HCT116 (cell line): ENCODE measurements at regions not wholly inside any gene's neighbourhood (a gene's known extent, or its start where the extent isn't known, plus 50 kb on each side); places are given as distances from the start of the nearest gene placed in this dataset.

ENCODE experiments used
- ATAC-seq: fragments of 200-7000 bp; cut with Tn5 transposase; 2 replicates; pipeline ENCODE4 v1.9.1; 2020; ENCODE audit warnings: mild to moderate bottlenecking, moderate library complexity
- BruUV-seq: library from RNA; stranded (reverse); fragments of 400-500 nt; replicated peaks from 2 replicates; lab custom pipeline; 2021; lab: Mats Ljungman, UMichigan
- CTCF ChIA-PET: fragments of 300-600 bp; sonication (Branson Sonifier 250); formaldehyde crosslinking; loops from one replicate; lab custom pipeline; 2021; ENCODE audit warnings: antibody characterized with exemption; lab: Charles Lee
- POLR2A ChIA-PET: fragments of 300-600, 350-600 bp; sonication (Branson Sonifier 250); formaldehyde crosslinking; loops from one replicate; lab custom pipeline; 2021; ENCODE audit warnings: antibody characterized with exemption; lab: Charles Lee
- RAD21 ChIA-PET, 2 experiments: fragments of 300-600 bp; sonication (Branson Sonifier 250); formaldehyde crosslinking; loops; one replicate each; lab custom pipeline; 2023; ENCODE audit warnings: low total read pairs in 2 of 2; ENCODE audit not compliant: uncharacterized antibody in 2 of 2, unreplicated experiment in 2 of 2, low non-redundant PET in 1 of 2; lab: Charles Lee
- DNase-seq: peaks from one replicate; pipeline ENCODE4 v3.0.0-alpha.2; 2010; ENCODE audit warnings: low read depth, low spot score
- H2AFZ ChIP-seq: fragments of 200-600 bp; shearing (Covaris generic), sonication (generic); 2 replicates; pipeline ENCODE4 v1.6.1; 2017; ENCODE audit warnings: low read depth, mixed run types, mixed read lengths, antibody characterized with exemption, low read length; ENCODE audit not compliant: poor library complexity, severe bottlenecking
- H3K27ac ChIP-seq: 2 replicates; pipeline ENCODE4 v1.5.1; 2012; ENCODE audit warnings: low read depth, low read length
- H3K27me3 ChIP-seq: fragments of 200-600 bp; sonication (generic); 2 replicates; pipeline ENCODE4 v1.6.1; 2016; ENCODE audit warnings: mixed run types, low read length, mixed read lengths; ENCODE audit not compliant: insufficient read depth
- H3K36me3 ChIP-seq, 2 experiments: fragments of 200-500 bp in 1 of 2; fragments of 200-600 bp in 1 of 2; sonication (Bioruptor generic) in 1 of 2; sonication (generic) in 1 of 2; 2 replicates each; pipeline versions ENCODE4 v1.5.1 to v1.6.1; 2014 to 2016; ENCODE audit warnings: low read length in 2 of 2, inconsistent platforms in 1 of 2, mixed read lengths in 1 of 2, mixed run types in 1 of 2; ENCODE audit not compliant: insufficient read depth in 2 of 2, control insufficient read depth in 1 of 2
- H3K4me1 ChIP-seq, 2 experiments: fragments of 200-600 bp in 1 of 2; sonication (generic) in 1 of 2; 2 replicates each; pipeline versions ENCODE4 v1.5.1 to v1.6.1; 2012 to 2017; ENCODE audit warnings: low read length in 2 of 2, inconsistent platforms in 1 of 2, mild to moderate bottlenecking in 1 of 2, mixed read lengths in 1 of 2, mixed run types in 1 of 2, moderate library complexity in 1 of 2; ENCODE audit not compliant: insufficient read depth in 2 of 2, control insufficient read depth in 1 of 2
- H3K4me2 ChIP-seq: fragments of 200-600 bp; sonication (generic); 2 replicates; pipeline ENCODE4 v1.6.1; 2017; ENCODE audit warnings: mixed run types, low read length, mixed read lengths
- H3K4me3 ChIP-seq, 2 experiments: fragments of 200-600 bp in 1 of 2; sonication (generic) in 1 of 2; replicated peaks in 1 of 2; 2 replicates each; pipeline ENCODE4 v1.5.1; 2011 to 2016; ENCODE audit warnings: low read length in 2 of 2, control low read depth in 1 of 2, low read depth in 1 of 2, mild to moderate bottlenecking in 1 of 2, mixed read lengths in 1 of 2, mixed run types in 1 of 2
- H3K79me2 ChIP-seq: fragments of 200-600 bp; sonication (generic); 2 replicates; pipeline ENCODE4 v1.6.1; 2017; ENCODE audit warnings: mild to moderate bottlenecking, mixed run types, low read length, moderate library complexity, mixed read lengths; ENCODE audit not compliant: insufficient read depth
- H3K9ac ChIP-seq: fragments of 200-600 bp; sonication (generic); 2 replicates; pipeline ENCODE4 v1.6.1; 2016; ENCODE audit warnings: low read length, mixed read lengths
- H3K9me2 ChIP-seq: fragments of 200-600 bp; sonication (generic), shearing (Covaris generic); 2 replicates; pipeline ENCODE4 v1.6.1; 2017; ENCODE audit warnings: mixed run types, mild to moderate bottlenecking, moderate library complexity; ENCODE audit not compliant: insufficient read depth
- H3K9me3 ChIP-seq, 2 experiments: fragments of 200-500 bp in 1 of 2; fragments of 200-600 bp in 1 of 2; sonication (Bioruptor generic) in 1 of 2; sonication (generic) in 1 of 2; 2 replicates each; pipeline ENCODE4 v1.6.1; 2014 to 2017; ENCODE audit warnings: low read length in 2 of 2, mixed read lengths in 2 of 2, inconsistent platforms in 1 of 2, low read depth in 1 of 2, mild to moderate bottlenecking in 1 of 2, mixed run types in 1 of 2, moderate library complexity in 1 of 2; ENCODE audit not compliant: control insufficient read depth in 1 of 2, insufficient read depth in 1 of 2
- H4K20me1 ChIP-seq: fragments of 200-600 bp; sonication (generic), shearing (Covaris generic); 2 replicates; pipeline ENCODE4 v1.6.1; 2017; ENCODE audit warnings: mixed run types, mild to moderate bottlenecking, moderate library complexity; ENCODE audit not compliant: insufficient read depth
- CEBPB ChIP-seq: IDR thresholded peaks from 2 replicates; pipeline ENCODE4 v1.6.1; 2012; ENCODE audit warnings: low read depth
- EGR1 ChIP-seq: IDR thresholded peaks from 2 replicates; pipeline ENCODE4 v1.6.1; 2012; ENCODE audit warnings: low read depth
- EZH2phosphoT487 ChIP-seq: fragments of 200-600 bp; IDR thresholded peaks from 2 replicates; pipeline ENCODE4 v1.6.1; 2018; ENCODE audit warnings: antibody characterized with exemption, borderline replicate concordance
- RAD21 ChIP-seq: IDR thresholded peaks from 2 replicates; pipeline ENCODE4 v1.6.1; 2012; ENCODE audit warnings: low read depth, mild to moderate bottlenecking
- SP1 ChIP-seq: IDR thresholded peaks from 2 replicates; pipeline ENCODE4 v1.6.1; 2012; ENCODE audit warnings: low read depth
- ZFX ChIP-seq: fragments of 450-650 bp; IDR thresholded peaks from 2 replicates; pipeline ENCODE4 v1.6.1; 2017
- intact Hi-C: fragments of 100-400 bp; cut with micrococcal nuclease; formaldehyde crosslinking; loops from 2 replicates; pipeline ENCODE4 v1.10.0; 2022
- TF ChIP-seq, protein P1 (sequence below): IDR thresholded peaks from 2 replicates; pipeline ENCODE4 v1.6.1; 2012
- TF ChIP-seq, protein P2 (sequence below), 3 experiments: fragments of 200-600 bp in 1 of 3; sonication (generic) in 1 of 3; IDR thresholded peaks in 2 of 3; conservative IDR thresholded peaks in 1 of 3; 2 replicates each; pipeline ENCODE4 v1.5.1; 2012 to 2017; ENCODE audit warnings: low read depth in 2 of 3, low read length in 2 of 3, antibody characterized with exemption in 1 of 3, borderline replicate concordance in 1 of 3, control low read depth in 1 of 3, mild to moderate bottlenecking in 1 of 3, mixed read lengths in 1 of 3, mixed run types in 1 of 3, moderate library complexity in 1 of 3; ENCODE audit not compliant: insufficient read depth in 1 of 3
- TF ChIP-seq, protein P3 (sequence below): IDR thresholded peaks from 2 replicates; pipeline ENCODE4 v1.6.1; 2011; ENCODE audit warnings: mild to moderate bottlenecking, low read length, moderate library complexity; ENCODE audit not compliant: insufficient replicate concordance; ENCODE audit errors: extremely low read depth

DNA sequence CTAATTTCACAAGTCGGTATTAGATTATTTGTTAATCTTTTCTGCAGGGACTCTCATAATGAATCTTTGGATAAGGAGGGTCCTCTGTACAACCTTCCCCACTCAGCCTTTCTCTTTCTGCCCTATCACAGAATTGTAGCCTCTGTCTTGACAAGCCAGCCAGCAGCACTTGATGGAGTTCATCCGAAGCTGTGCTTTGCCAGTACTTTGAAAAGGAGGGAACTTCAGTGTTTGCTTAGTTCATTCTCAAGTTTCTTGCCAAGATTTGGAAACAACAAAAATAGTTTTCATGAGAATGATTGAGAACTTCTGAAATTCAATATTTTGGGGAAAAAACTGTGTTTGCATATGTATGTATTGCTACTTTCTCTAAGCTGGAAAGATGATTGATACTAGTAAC lies 69.3 kb upstream of the HMGB1 start:
- no peaks in the 10 kb centered on the region for H3K79me2 ChIP-seq
- TF ChIP-seq EGR1 (no peak), RAD21 (no peak), ZFX (no peak), SP1 (no peak), EZH2phosphoT487 (no peak), CEBPB (no peak)
- TF ChIP-seq, protein P1, sequence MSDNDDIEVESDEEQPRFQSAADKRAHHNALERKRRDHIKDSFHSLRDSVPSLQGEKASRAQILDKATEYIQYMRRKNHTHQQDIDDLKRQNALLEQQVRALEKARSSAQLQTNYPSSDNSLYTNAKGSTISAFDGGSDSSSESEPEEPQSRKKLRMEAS, result no peak
- TF ChIP-seq, protein P2, sequence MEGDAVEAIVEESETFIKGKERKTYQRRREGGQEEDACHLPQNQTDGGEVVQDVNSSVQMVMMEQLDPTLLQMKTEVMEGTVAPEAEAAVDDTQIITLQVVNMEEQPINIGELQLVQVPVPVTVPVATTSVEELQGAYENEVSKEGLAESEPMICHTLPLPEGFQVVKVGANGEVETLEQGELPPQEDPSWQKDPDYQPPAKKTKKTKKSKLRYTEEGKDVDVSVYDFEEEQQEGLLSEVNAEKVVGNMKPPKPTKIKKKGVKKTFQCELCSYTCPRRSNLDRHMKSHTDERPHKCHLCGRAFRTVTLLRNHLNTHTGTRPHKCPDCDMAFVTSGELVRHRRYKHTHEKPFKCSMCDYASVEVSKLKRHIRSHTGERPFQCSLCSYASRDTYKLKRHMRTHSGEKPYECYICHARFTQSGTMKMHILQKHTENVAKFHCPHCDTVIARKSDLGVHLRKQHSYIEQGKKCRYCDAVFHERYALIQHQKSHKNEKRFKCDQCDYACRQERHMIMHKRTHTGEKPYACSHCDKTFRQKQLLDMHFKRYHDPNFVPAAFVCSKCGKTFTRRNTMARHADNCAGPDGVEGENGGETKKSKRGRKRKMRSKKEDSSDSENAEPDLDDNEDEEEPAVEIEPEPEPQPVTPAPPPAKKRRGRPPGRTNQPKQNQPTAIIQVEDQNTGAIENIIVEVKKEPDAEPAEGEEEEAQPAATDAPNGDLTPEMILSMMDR (IDR thresholded peaks at IDR 0.05 in 2 of 3, conservative IDR thresholded peaks at IDR 0.05 in 1 of 3; ENCODE audit: borderline replicate concordance in 1 of 3, insufficient read depth in 1 of 3, low read depth in 2 of 3, low read length in 2 of 3), result no peak
- TF ChIP-seq, protein P3, sequence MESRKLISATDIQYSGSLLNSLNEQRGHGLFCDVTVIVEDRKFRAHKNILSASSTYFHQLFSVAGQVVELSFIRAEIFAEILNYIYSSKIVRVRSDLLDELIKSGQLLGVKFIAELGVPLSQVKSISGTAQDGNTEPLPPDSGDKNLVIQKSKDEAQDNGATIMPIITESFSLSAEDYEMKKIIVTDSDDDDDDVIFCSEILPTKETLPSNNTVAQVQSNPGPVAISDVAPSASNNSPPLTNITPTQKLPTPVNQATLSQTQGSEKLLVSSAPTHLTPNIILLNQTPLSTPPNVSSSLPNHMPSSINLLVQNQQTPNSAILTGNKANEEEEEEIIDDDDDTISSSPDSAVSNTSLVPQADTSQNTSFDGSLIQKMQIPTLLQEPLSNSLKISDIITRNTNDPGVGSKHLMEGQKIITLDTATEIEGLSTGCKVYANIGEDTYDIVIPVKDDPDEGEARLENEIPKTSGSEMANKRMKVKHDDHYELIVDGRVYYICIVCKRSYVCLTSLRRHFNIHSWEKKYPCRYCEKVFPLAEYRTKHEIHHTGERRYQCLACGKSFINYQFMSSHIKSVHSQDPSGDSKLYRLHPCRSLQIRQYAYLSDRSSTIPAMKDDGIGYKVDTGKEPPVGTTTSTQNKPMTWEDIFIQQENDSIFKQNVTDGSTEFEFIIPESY, result no peak
- RAD21 ChIA-PET, result no interaction called here
- CTCF ChIA-PET, result no interaction called here
- no peaks in the 10 kb centered on the region for H3K9me2 ChIP-seq
- no peaks in the 10 kb centered on the region for H3K9me3 ChIP-seq
- BruUV-seq, result no TSS peak
- intact Hi-C loops, result no loop called here
- H3K36me3 ChIP-seq, result no peaks in the 10 kb centered on the region
- H3K4me2 ChIP-seq, result no peak overlapping the region
- H3K4me3 ChIP-seq, result no peak overlapping the region
- POLR2A ChIA-PET, result no interaction called here
- no peak overlapping the region for H3K27ac ChIP-seq
- H2AFZ ChIP-seq, result no peak overlapping the region
- no peaks in the 10 kb centered on the region for H3K4me1 ChIP-seq
- H4K20me1 ChIP-seq, result no peaks in the 10 kb centered on the region
- DNase-seq (no peak), ATAC-seq (no peak)
- no peak overlapping the region for H3K9ac ChIP-seq
- H3K27me3 ChIP-seq, result no peaks in the 10 kb centered on the region
